ENCODE measurements at regions not wholly inside any gene's neighbourhood (a gene's known extent, or its start where the extent isn't known, plus 50 kb on each side); places are given as distances from the start of the nearest gene placed in this dataset.

- TF ChIP-seq SMC3 (IDR thresholded peaks at IDR 0.05; ENCODE audit: low read depth, low read length) (no peak), CTCF (IDR thresholded peaks at IDR 0.05) (no peak), TAF1 (IDR thresholded peaks at IDR 0.05; ENCODE audit: borderline replicate concordance, low read depth, low read length) (no peak), NFIC (IDR thresholded peaks at IDR 0.05; ENCODE audit: borderline replicate concordance) (no peak), CHD2 (IDR thresholded peaks at IDR 0.05; ENCODE audit: low read length, partially characterized antibody) (no peak), RAD21 (IDR thresholded peaks at IDR 0.05; ENCODE audit: low read length) (no peak), EP300 (IDR thresholded peaks at IDR 0.05; ENCODE audit: borderline replicate concordance in 1 of 2, low read depth in 1 of 2, low read length in 1 of 2) (no peak), JUND (IDR thresholded peaks at IDR 0.05) (no peak), GABPA (IDR thresholded peaks at IDR 0.05; ENCODE audit: low read depth) (no peak), TCF12 (IDR thresholded peaks at IDR 0.05) (no peak), MXI1 (IDR thresholded peaks at IDR 0.05; ENCODE audit: low read depth, low read length) (no peak), MAX (IDR thresholded peaks at IDR 0.05; ENCODE audit: low read depth) (no peak), REST (IDR thresholded peaks at IDR 0.05; ENCODE audit: low read depth, low read length) (no peak), RXRA (IDR thresholded peaks at IDR 0.05; ENCODE audit: borderline replicate concordance, low read depth) (no peak)
Observed at GRCh38 chr13:22000191-22000590, 329.3 kb downstream of the FGF9 start.

All from SK-N-SH (cell line).